ENCODE measurements at regions not wholly inside any gene's neighbourhood (a gene's known extent, or its start where the extent isn't known, plus 50 kb on each side); places are given as distances from the start of the nearest gene placed in this dataset.

GRCh38 chr2:20506201-20506685 lies 59.4 kb downstream of the RHOB start:
- TF ChIP-seq CTCF (IDR thresholded peaks at IDR 0.05) (peak in 2 of 6 experiments; percentile 16 to 34), POLR2A (IDR thresholded peaks at IDR 0.05) (no peak)

Measured in adrenal gland (tissue), 5 donors.